HUES64 (cell line): ENCODE measurements at regions not wholly inside any gene's neighbourhood (a gene's known extent, or its start where the extent isn't known, plus 50 kb on each side); places are given as distances from the start of the nearest gene placed in this dataset.

Source experiments
- H3K27ac ChIP-seq: 2 replicates; pipeline ENCODE4 v1.7.0; 2013; ENCODE audit warnings: low read depth, low read length, inconsistent platforms
- H3K27me3 ChIP-seq: 2 replicates; pipeline ENCODE4 v1.6.1; 2013; ENCODE audit warnings: mild to moderate bottlenecking, low read length; ENCODE audit not compliant: insufficient read depth
- H3K36me3 ChIP-seq: 2 replicates; pipeline ENCODE4 v1.6.1; 2013; ENCODE audit warnings: mild to moderate bottlenecking, low read length; ENCODE audit not compliant: insufficient read depth
- H3K4me1 ChIP-seq: 2 replicates; pipeline ENCODE4 v1.6.1; 2013; ENCODE audit warnings: mild to moderate bottlenecking, low read length, moderate library complexity; ENCODE audit not compliant: insufficient read depth
- H3K4me3 ChIP-seq: 2 replicates; pipeline ENCODE4 v1.5.1; 2013; ENCODE audit warnings: mild to moderate bottlenecking, low read length, moderate library complexity
- H3K9ac ChIP-seq: 2 replicates; pipeline ENCODE4 v1.6.1; 2013; ENCODE audit warnings: mild to moderate bottlenecking, low read depth, low read length
- H3K9me3 ChIP-seq: 2 replicates; pipeline ENCODE4 v1.6.1; 2013; ENCODE audit warnings: low read depth, low read length; ENCODE audit not compliant: insufficient read depth
- WGBS: fragments of 150-250, 120-280 bp; methylation state at CpG from one replicate; pipeline ENCODE4 v1.1.7; 2013; ENCODE audit warnings: missing lambda C conversion rate; 5-methylcytosine and 5-hydroxymethylcytosine counted together

- no peak overlapping the region for H3K27ac ChIP-seq
- no peaks in the 10 kb centered on the region for H3K27me3 ChIP-seq
- H3K4me3 ChIP-seq: no peak overlapping the region
- WGBS: 92% methylated on average over 5 of the region's 5 CpGs
- H3K9me3 ChIP-seq: no peaks in the 10 kb centered on the region
- H3K36me3 ChIP-seq: no peaks in the 10 kb centered on the region
- H3K9ac ChIP-seq: no peak overlapping the region; the same call in 1 of the 2 replicates
- peaks cover 37% of the 10 kb centered on the region for H3K4me1 ChIP-seq
Measured at GRCh38 chr4:151459375-151459774, 50.4 kb downstream of the FHIP1A start.

GRCh38 chr4:151460434-151460833, 51.5 kb downstream of the FHIP1A start:
- H3K27me3 ChIP-seq: no peaks in the 10 kb centered on the region
- no peak overlapping the region for H3K27ac ChIP-seq
- H3K9ac ChIP-seq: no peak overlapping the region
- no peaks in the 10 kb centered on the region for H3K9me3 ChIP-seq
- H3K4me3 ChIP-seq: no peak overlapping the region
- H3K36me3 ChIP-seq: no peaks in the 10 kb centered on the region
- 92% methylated on average over 1 of the region's 1 CpG for WGBS
- H3K4me1 ChIP-seq: peaks cover 27% of the 10 kb centered on the region

DNA sequence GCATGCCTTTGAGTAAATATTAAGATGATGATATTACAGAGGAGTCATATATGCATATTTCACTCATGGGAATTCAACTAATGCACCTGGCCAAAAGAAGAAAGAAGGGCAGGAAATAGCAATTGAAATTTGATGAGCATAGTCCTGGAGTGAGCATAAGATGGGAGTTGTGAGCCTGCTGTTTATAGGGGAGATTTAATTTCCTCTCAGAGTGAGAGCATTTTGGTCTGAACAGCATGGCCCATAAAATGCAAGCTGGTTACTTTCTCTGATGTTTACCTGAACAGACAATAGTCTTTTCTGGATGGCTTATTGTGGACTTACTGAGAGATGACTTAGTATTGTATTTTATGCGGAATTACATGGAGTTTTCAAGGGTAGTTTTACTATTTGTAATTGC, 53.6 kb downstream of the FHIP1A start:
- WGBS: 93% methylated on average over 1 of the region's 1 CpG

GRCh38 chr4:151468715-151469696, 60.0 kb downstream of the FHIP1A start:
- H3K9ac ChIP-seq: no peak overlapping the region
- no peak overlapping the region for H3K4me3 ChIP-seq
- no peaks in the 10 kb centered on the region for H3K36me3 ChIP-seq
- WGBS: 84% methylated on average over 3 of the region's 3 CpGs
- no peaks in the 10 kb centered on the region for H3K9me3 ChIP-seq
- peak overlapping the region; percentile 13; the same call in 1 of the 2 replicates for H3K27ac ChIP-seq
- H3K27me3 ChIP-seq: no peaks in the 10 kb centered on the region
- peaks cover 24% of the 10 kb centered on the region for H3K4me1 ChIP-seq

More for the DNA sequence above, 53.6 kb downstream of the FHIP1A start:
- no peak overlapping the region for H3K9ac ChIP-seq
- no peaks in the 10 kb centered on the region for H3K27me3 ChIP-seq
- H3K27ac ChIP-seq: no peak overlapping the region
- no peak overlapping the region for H3K4me3 ChIP-seq
- no peaks in the 10 kb centered on the region for H3K36me3 ChIP-seq
- H3K9me3 ChIP-seq: no peaks in the 10 kb centered on the region
- peaks cover 20% of the 10 kb centered on the region for H3K4me1 ChIP-seq

DNA sequence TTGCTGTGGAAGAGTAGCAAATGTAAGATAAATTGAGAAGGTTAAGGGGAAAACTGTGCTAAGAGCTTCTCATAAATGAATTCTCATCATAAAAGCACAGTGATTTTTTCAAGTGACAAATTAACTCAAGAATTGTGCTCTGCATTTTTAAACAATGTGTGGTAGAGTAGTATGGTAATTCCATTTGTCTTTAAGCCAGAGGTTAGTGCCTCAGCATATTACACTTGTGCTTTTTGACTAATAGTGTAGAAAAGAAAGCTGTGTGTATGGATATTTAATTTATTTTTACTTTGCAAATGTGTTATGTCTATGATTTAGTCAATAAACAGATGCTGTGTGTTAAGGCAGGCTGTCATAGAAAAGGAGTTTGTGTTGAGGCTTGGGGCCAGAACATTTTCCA, 61.0 kb downstream of the FHIP1A start:
- H3K27ac ChIP-seq: no peak overlapping the region

GRCh38 chr4:151471728-151472127, 62.8 kb downstream of the FHIP1A start:
- Histone ChIP-seq H3K27ac (no peak overlapping the region), H3K9ac (no peak overlapping the region), H3K9me3 (no peaks in the 10 kb centered on the region), H3K4me1 (peaks cover 31% of the 10 kb centered on the region), H3K4me3 (no peak overlapping the region), H3K27me3 (no peaks in the 10 kb centered on the region), H3K36me3 (no peaks in the 10 kb centered on the region)
- WGBS: 96% methylated on average over 4 of the region's 4 CpGs

More for the DNA sequence above, 61.0 kb downstream of the FHIP1A start:
- Histone ChIP-seq H3K9me3 (no peaks in the 10 kb centered on the region), H3K4me3 (no peak overlapping the region), H3K9ac (no peak overlapping the region), H3K27me3 (no peaks in the 10 kb centered on the region), H3K4me1 (peaks cover 27% of the 10 kb centered on the region), H3K36me3 (no peaks in the 10 kb centered on the region)

GRCh38 chr4:151472297-151472696, 63.3 kb downstream of the FHIP1A start:
- Histone ChIP-seq H3K4me1 (peaks cover 31% of the 10 kb centered on the region), H3K9ac (no peak overlapping the region), H3K4me3 (no peak overlapping the region), H3K27ac (no peak overlapping the region), H3K27me3 (no peaks in the 10 kb centered on the region), H3K36me3 (no peaks in the 10 kb centered on the region), H3K9me3 (no peaks in the 10 kb centered on the region)
- 86% methylated on average over 1 of the region's 1 CpG for WGBS

DNA sequence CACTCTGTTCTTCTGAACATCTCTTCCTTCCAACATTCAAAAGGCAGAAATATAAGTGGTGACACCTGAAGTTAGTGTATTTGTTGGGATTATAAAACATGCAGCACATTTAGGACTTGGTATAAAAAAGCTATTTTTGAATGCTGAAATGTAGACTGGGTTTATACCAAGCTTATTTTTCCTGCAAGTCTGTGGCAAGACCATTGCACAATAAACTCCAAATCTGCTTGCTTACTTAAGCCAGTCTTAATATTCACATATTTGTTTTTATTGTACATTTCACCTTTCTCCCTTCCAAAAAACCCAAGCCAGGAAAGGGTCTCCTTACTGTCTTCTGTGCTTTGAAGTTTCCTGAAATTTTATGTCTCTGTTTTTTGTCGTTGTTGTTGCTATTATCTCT, 63.7 kb downstream of the FHIP1A start:
- Histone ChIP-seq H3K36me3 (no peaks in the 10 kb centered on the region), H3K9ac (no peak overlapping the region), H3K27me3 (no peaks in the 10 kb centered on the region), H3K27ac (no peak overlapping the region), H3K4me1 (peaks cover 31% of the 10 kb centered on the region), H3K4me3 (no peak overlapping the region), H3K9me3 (no peaks in the 10 kb centered on the region)
- 81% methylated on average over 1 of the region's 1 CpG for WGBS

- no peak overlapping the region for H3K27ac ChIP-seq
Measured at GRCh38 chr4:151473521-151474097, 64.6 kb downstream of the FHIP1A start.

DNA sequence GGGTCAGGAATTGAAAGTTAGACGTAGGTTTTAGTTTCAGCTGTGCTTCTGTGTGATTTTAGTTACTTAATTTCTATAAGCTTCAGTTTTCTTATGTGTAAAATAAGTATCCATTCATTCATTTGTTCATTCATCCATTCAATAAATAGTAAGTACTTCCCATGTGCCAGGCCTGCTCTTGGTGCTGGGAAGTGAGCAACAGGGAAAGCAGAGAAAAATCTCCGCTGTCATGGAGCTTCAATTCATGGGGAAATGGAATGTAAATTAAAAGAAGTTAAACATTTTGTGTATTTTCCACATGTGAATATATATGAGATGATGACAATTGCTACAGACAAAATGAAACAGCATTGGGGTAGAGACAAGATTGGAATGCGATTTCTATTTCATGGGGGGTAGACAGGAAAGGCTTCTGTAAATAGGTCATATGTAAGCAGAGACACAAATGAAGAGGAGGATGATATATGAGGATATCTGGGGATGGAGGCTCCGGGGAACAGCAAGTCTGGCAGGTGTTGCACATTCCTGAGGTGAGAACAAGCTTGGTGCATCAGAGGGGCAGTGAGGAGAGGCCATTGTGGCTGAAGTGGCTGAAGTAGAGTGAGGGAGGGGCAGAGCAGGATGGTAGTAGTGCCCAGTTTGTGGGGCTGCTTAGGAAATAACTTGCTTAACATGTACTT, 66.2 kb downstream of the FHIP1A start:
- 87% methylated on average over 4 of the region's 4 CpGs for WGBS
- H3K9ac ChIP-seq: no peak overlapping the region
- H3K4me1 ChIP-seq: peaks cover 33% of the 10 kb centered on the region
- no peak overlapping the region for H3K4me3 ChIP-seq
- no peaks in the 10 kb centered on the region for H3K27me3 ChIP-seq
- H3K36me3 ChIP-seq: no peaks in the 10 kb centered on the region
- H3K27ac ChIP-seq: no peak overlapping the region
- H3K9me3 ChIP-seq: no peaks in the 10 kb centered on the region

More at GRCh38 chr4:151473521-151474097, 64.6 kb downstream of the FHIP1A start:
- H3K9ac ChIP-seq: no peak overlapping the region
- H3K9me3 ChIP-seq: no peaks in the 10 kb centered on the region
- no peaks in the 10 kb centered on the region for H3K27me3 ChIP-seq
- H3K4me1 ChIP-seq: peaks cover 28% of the 10 kb centered on the region
- H3K36me3 ChIP-seq: no peaks in the 10 kb centered on the region
- H3K4me3 ChIP-seq: no peak overlapping the region

GRCh38 chr4:151481813-151482212, 72.8 kb downstream of the FHIP1A start:
- no peak overlapping the region for H3K4me3 ChIP-seq
- H3K27me3 ChIP-seq: no peaks in the 10 kb centered on the region
- peaks cover 71% of the 10 kb centered on the region for H3K4me1 ChIP-seq
- WGBS: 94% methylated on average over 4 of the region's 4 CpGs
- no peak overlapping the region for H3K9ac ChIP-seq
- no peak overlapping the region for H3K27ac ChIP-seq
- H3K36me3 ChIP-seq: no peaks in the 10 kb centered on the region
- no peaks in the 10 kb centered on the region for H3K9me3 ChIP-seq
